Renal cortical epithelial cell (primary cell): ENCODE measurements at regions not wholly inside any gene's neighbourhood (a gene's known extent, or its start where the extent isn't known, plus 50 kb on each side); places are given as distances from the start of the nearest gene placed in this dataset.
"Not testable (repeated sequence)": the region's sequence is repeated elsewhere in the genome, so short reads cannot be mapped to it uniquely, and the experiment has no call there.

Experiments used
- DNase-seq: peaks from one replicate; pipeline ENCODE4 v3.0.0-alpha.2; 2011; ENCODE audit warnings: low read depth

DNA sequence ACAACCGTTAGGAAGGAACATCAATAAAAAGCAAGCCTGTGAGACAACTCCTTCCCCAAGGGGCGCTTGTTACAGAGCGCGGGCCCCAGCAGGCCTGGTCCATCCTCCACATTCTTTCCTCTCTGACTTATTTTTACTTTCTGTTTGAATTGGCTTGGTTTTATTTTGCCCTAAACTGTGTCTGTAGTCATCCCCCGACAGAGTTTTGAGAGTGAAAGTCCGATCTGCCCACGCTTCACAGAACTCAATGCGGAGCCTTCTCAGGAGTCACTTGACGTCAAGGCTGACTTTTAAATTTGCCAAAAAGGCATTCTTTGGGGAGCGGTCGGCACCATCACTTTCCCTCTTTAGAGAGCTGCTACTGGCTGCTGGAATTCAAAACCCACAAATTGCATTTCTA lies 150.1 kb upstream of the KLF6 start:
- DNase-seq, result peak; percentile 30

DNA sequence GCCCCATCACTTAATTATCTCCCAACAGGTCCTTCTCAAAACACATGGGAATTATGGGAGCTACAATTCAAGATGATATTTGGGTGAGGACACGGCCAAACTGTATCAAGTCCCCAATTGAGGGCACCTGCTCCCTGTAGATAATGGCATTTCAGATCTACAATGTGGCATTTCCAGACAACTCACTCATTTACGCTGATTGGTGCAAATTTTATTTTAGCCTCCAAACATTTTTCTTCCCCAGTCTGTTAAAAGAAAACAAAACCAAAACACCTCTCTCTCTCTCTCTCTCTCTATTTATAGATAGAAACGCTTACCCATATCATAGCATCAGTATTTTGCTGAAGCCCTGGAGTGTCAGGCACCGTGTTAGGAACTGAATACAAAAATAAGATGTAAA lies 148.7 kb upstream of the KLF6 start:
- no peak for DNase-seq

DNA sequence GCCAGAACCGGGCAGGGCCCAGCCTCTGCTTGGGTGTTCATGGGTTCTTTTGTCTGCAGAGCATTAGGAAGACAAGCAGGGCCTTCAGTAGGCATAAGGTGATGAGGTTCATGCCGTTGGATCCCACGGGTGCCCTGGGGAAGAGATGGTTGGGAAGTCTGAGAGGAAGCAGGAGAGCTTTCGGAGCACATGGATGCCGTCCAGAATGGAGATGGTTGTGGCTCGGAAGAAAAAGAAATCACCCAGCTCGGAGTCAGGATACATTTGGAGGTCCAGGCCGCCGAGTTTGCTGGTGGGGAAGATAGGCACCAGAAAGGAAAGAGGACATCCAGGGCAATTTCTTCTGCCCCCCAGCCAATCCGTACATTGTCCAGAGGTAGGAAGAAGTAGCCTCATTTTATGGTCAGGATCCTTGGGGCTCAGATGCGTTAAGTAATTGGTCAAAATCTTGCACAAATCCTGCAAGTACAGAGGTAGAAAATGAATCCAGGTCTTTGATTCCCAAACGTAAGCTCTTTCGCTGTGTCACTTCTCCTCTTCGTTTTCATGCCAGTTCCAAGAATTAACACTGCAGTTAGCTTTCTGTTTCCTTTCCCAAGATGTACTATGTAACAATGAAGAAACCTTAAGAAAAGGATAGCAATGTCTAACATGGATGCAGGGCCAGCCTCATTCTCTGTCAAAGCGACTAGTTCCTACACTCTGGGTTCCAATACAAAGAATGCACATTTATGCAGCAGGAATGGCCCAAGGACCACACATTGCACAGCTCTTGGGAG lies 147.8 kb upstream of the KLF6 start:
- no peak for DNase-seq

DNA sequence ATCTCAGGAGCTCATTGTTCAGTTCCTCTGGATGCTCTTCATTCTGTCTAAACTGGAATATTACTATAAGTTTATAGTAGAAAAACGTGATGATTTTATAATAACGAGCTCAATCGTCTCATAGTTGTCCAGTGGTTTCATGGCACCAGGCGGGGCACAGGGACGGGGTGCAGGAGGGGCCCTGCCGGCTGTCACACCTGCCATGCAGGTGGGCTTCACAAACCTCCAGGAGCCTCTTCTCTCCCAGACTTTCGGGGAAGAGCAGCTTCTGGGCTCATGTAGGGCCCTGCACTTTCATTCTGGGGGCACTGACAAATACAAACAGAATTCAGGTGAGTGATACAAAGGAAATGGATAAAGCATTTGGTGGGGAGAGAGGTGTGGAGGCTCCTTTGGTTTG lies 146.9 kb upstream of the KLF6 start:
- no peak for DNase-seq

DNA sequence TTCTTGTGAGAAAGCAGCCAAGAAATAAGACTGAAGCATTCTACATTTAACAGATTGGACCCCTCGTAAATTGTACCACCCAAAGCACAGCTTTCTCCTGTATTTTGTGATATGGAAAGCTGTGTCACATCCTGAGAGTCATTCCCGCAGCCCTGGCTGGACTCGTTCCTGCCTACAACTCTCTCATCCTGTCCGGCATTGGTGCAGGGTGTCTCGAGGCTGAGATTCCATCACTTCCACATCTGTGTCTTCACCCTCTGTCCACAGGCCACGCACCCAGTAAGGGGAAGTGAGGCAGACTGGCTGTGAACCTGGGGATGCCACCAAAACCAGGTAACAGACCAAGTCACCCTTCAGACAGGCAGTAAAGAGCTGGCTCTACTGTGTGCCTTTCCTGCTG lies 146.2 kb upstream of the KLF6 start:
- DNase-seq, result no peak

DNA sequence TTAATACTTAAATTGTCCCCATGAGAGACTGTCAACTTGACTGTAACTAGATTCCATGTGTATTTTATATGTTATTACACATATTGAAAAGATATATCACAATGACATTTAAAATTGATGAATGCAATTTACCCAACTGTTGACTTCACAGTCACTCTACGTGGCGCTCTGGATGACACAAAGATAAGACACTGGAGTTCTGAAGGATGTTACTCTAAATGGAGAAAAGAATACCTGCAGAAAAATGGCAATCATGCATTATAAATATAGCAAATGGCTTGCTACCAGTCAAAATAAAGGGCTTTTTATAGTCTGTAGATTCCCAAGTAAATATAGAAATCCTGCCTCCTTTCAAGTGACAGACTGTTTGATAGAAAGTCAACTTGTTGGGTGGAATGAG lies 143.6 kb upstream of the KLF6 start:
- no peak for DNase-seq

DNA sequence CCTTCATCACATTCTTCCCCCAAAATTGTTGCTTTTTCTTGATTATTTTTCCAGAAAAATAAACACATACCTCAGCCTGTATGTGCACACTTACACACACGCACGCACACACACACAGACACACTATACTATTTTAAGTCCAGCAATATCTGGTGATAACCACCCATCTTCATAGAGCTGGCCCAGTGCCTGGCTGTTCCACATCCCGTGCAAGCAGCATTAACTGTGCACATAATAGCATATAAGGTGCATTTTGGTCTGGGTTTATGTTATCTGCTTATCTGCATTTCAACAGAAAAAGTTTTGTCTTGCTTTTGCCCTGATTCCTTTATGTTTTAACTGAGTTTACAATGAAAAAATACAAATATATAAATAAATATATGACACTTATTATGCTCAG lies 143.1 kb upstream of the KLF6 start:
- DNase-seq, result no peak

DNA sequence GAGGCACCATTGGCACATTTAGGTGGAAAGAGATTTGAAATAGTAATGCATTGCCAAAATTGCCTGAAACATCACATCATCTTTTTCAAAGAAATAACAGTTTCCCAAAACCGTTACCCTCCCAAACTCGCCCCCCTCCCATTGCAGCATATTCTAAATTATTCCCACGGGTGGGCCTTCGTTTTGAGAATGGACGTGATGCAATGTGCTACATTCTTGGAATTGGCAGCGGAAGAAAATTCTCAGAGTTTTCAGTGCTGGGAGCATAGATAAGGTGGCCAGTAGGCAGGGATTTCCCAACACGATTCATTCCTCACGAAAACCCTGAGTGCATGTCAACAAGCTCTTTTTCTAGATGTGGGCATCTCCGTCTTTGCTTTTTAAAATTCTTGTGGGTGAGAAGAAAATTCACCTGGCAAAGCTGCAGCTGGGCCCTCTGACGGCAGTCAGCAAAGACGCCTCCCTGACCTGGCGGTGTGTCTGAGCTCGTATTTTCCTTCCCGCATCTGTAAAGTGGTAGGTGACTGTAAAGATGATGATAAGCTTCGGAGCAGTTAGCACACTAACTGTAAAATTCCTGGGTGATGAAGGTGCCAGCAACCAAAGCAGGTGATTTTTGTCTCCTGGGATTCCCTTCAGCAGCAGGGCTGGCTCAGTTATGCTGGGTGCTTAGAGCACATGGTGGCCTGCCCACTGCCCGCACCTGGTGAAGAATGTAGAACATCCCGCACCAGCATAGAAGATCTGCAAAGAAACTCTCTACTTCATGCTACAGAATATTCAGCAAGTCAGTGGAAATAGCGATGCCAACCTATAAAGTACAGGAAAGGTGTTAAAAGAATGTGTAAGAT lies 141.9 kb upstream of the KLF6 start:
- DNase-seq, result peak; percentile 38

DNA sequence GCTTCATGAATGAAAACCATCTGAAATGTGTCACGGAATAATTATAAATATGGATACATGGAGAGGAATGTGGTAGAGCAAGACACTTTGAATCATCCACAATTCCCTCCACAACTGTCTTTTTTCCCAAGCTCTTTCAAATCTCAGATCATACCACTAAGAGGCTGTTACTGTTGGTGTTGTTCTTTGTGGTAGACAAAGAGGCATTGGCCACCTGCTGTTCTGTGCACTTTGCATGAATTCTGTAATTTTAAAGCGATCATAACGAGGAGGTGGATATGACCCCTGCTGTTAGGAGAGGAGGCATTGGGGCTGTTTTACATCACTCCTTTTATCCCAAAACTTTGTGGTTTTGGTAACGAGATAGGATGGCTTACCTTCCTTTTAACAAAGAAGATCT lies 141.2 kb upstream of the KLF6 start:
- no peak for DNase-seq

DNA sequence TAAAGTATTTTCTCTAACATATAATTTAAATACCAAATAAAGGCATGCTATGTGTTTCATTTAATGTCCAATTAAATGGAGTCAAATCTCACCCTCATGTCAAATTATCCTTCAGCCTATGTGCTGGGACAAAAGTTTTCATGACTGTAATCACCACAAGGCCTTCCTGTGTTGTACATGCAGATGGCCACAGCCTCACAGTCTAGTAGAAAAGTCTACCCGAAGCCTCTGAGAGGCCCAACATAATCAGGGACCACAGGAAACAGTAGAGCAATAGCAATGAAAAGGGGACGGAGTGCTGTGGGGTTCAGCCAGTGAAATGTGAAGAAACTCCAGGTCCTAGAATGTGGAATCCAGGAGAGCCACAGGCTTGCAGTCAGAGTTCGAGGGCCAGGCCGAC lies 140.2 kb upstream of the KLF6 start:
- DNase-seq, result no peak

DNA sequence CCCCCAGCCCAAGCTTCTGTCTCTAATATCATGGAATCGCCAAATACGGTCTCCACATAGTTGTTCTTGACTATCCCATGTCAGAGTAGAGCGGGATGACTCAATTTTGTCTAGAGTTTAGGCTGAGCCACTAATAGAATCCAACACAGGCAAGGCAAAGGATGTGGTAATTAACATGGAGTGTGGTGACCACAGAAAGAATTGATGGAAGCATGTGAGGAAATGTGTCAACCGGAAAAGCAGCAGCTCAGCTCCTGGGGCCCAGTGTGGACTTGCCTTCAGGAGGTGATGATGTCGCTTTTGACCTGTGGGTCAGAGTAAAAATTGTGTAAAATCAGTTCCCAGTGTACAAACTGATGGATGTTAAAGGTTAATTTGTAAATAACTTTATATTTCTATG lies 139.3 kb upstream of the KLF6 start:
- peak; percentile 98 for DNase-seq

DNA sequence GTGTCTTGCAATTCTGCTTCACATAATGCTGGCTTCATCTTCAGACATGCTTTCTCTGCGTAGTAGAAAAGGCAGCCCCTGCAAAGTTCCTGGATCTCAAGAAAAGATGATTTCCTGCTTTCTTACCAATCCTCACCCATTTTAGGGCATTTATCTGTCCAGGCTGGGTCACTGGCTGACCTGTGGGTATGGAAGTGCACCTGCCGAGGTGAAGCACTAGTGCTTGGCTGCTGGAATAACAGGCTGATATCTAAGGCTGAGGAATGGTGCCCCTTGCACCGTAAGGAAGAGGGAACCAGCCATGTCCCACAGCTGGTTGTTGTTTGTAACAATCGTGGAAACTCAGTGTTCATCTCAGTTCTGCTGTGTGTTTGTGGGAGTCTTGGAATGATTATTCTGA lies 138.0 kb upstream of the KLF6 start:
- DNase-seq, result no peak

DNA sequence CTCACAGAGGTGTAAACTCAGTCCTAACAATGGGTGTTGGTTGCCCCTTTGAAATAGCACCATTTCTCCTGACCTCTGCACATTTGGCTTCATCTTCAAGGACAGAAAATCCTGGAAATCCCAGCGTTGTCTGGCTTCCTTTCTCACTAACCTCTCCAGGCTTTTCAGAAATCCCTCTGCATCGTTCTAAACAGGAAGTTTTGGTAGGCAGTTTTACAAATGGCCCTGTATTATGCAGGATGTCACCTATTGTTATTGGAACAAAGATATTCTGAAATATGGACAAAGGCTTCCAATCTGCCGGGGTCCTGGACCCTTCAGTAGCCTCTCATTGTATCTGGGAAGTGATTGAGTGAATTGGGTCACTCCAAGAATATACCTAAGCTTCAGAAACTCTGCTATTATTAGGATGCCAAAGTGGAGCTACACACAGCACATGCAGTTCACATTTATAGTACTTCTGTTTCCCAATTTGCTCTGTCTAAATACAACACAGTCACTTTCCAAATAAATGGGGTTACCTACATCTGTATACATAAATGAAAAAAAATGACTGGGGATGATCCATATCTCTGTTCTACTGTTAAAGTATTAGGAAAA lies 134.8 kb upstream of the KLF6 start:
- no peak for DNase-seq

DNA sequence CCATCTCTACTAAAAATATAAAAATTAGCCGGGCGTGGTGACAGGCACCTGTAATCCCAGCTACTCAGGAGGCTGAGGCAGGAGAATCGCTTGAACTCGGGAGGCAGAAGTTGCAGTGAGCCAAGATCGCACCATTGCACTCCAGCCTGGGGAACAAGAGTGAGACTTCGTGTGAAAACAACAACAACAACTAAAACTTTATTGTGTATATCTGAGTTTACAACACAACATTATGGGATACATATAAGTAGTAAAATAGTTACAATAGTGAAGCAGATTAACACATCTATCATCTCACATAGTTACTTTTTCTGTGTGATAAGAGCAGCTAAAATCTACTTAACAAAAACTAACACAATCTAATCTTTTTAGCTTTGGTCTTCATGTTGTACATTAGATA lies 132.4 kb upstream of the KLF6 start:
- DNase-seq, result not testable (repeated sequence)

DNA sequence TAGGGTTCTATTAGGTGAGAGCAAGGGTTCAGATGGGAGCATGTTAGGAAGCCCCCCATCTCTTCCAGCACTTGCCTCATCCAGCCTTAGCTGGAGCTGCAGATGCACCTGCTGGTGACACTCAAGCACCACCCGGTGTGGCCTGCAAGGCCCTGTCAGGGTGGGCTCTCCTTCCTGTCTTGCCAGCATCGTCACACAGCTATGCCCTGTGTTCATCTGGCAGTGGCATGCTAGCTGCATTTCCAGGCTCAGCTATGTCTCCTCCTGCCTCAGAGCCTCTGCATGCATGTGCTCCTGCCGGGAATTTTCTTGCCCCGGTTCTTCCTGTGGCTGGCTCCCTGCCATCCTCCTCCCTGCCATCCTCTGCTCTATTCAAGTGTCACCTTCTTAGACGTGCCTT lies 129.7 kb upstream of the KLF6 start:
- DNase-seq, result no peak

DNA sequence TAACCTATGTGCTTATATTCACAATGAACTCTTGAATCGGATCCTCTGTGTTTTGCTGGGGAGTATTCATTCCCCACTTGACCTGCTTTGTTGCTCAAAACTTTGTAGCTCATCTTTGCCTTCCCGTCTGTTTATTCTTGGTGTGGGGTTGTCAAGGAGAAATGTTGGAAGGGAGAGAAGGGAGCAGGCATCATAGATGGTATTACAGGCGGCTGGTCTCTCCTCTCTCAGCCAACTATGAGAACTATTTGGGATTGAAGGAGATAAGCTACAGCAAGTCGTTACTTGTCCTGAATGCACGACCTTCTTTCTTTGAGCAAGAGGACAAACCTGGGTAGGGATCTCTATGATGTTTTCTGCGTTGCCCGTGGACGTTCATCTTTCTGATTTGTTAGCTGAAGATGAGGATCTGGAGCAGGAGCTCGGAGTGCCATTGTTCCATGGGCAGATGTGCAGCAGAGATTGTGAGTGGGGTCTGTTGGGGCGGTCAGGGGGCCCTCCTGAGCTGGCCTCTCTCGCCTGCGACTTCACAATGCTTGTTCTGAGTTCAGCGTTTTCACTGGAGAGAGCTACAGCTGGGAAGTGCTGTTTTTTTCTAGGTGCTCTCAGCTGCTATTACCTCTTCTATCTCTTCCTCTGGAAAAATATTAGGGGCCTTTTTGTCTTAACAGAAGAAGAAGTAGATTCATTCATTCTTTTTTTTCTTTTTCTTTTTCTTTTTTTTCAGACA lies 126.9 kb upstream of the KLF6 start:
- DNase-seq, result no peak

DNA sequence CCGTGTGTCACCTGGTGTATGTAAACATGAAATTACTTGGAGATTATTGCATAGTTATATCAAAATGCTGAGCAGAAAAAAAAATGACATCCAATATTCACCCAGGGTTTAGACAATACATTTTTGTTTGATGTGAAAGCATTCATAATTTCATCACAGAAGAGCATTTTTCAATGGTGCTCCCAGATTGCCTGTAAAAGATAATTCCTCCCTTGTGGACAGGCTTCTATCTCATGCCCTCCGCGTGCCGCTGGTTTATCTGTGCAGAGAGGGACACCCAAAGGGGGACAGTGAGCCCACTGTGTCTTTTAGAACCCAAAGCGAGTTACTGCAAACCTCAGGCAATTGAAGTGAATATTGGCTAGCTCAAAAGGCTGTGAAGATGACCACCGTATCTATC lies 126.2 kb upstream of the KLF6 start:
- DNase-seq, result no peak

DNA sequence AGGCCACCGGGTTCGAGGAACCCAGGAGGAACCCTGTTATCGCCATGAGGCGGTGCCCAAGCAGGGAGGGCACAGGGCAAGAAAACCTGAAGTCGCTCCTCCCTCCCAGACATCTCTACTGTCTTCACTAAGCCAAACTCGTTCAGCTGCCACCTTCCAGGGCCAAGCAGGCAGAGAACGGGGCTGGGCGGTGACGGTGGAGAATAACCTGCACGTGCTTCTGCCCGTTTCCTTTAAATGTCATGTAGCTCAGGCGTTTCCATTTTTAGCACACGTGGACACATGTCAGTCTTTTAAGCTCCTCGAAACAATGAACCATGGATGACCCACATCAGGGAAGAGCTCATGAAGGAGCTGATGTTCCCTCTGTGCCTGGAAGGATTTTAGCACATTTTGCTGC lies 124.3 kb upstream of the KLF6 start:
- DNase-seq, result no peak

DNA sequence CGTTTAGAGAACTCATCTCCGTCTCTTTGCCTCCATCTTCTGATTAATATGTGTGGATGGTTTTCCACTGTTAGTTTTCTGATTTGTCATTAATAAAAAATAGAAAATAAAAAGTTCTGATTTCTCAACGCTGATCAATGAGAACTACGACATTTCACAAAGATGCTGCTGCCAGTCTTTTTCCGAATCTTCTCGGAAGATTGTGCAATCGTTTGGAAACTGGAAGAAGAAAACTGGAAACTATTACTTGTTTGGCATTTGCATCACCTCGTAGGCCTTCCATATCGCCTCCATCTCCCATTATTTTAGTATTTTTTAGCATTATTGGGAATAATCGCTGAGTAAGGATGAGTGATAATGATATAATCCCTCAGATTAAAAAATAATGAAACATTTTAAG lies 123.2 kb upstream of the KLF6 start:
- DNase-seq, result no peak

DNA sequence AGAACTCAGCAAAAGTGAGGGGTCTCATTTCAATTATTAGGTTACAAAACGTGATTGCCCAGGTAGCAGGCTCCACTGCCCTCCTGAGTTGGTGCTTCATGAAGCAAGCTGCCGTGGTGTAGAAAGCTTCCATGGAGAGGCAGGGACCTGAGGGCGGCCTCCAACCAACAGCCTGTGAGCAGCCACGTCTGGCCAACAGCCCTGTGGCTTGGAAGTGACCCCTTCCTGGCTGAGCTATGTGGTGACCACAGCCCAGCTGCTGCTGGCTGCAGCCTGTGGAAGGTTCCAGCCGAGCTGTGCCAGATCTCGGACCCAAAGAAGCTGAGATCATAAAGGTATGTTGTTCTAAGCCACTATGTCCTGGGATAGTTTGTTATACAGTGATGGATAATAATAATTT lies 122.5 kb upstream of the KLF6 start:
- DNase-seq, result no peak

DNA sequence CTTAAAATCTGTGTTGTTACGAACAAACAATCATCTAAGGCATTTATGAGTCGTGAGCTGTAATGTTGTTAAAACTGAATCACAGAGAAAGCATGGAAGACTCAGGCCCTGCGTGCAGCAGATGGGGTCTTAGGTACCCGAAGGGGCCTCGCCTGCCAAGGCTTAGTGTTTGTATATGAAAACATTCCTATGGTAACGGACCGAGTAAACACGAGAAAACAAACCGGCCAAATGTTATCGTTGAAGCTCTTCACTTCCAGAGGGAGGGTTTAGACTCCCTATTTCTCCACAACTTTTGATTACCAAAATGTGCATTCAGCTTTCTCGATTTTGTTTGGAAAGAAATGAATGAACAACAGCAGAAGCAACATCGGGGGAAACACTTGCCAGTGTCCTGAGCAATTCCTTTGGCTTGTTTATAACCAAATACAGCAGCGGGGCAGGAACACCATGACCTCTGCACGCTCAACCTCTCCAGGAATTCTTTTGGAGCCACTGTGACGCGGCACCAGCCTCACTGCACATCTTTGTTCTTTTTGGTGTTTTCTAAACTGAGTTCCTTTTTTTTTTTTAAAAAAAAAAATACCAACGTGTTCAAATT lies 121.6 kb upstream of the KLF6 start:
- no peak for DNase-seq

DNA sequence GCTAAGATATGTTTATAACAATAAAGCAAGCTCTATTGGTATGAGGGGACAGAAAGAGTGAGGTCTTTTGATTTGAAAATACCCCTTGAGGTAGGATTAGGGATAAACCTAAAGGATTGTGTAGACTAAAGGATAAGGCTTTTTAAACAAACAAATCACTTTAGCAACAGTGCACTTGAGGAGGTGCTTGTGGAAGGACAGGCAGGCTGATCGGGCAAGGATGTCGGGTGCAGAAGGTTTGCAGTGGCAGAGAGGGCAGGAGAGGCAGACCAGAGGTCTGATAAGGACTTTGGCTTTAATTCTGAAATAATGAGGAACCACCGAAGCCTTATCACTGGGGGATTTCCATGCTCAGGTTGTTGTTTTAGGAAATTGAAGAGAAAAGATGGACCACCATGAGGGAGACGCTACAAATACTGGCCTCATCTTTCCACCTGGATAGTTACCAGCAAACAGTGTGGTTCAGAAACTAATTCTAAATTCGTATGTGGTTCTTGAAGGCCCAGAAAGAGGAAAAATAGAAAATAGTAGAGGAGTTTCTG lies 119.5 kb upstream of the KLF6 start:
- DNase-seq, result no peak
